GM13977 (cell line): ENCODE measurements at regions not wholly inside any gene's neighbourhood (a gene's known extent, or its start where the extent isn't known, plus 50 kb on each side); places are given as distances from the start of the nearest gene placed in this dataset.
"Not testable (repeated sequence)": the region's sequence is repeated elsewhere in the genome, so short reads cannot be mapped to it uniquely, and the experiment has no call there.

Experiments used
- DNase-seq: peaks from one replicate; pipeline ENCODE4 v3.0.0; 2012; ENCODE audit warnings: low spot score
- in situ Hi-C: fragments of 300-500 bp; cut with MboI; formaldehyde crosslinking; loops from one replicate; pipeline ENCODE4 v1.12.0; 2022; ENCODE audit warnings: low sequenced_read_pairs, low pct_unique_long_range_greater_than_20kb, mixed read lengths, inconsistent platforms; ENCODE audit not compliant: unreplicated experiment
- TF ChIP-seq, protein P1 (sequence below): IDR thresholded peaks from 2 replicates; pipeline ENCODE4 v1.5.1; 2012; ENCODE audit warnings: mild to moderate bottlenecking, control low read depth; ENCODE audit not compliant: insufficient read depth; ENCODE audit errors: extremely low read depth, missing control alignments

DNA sequence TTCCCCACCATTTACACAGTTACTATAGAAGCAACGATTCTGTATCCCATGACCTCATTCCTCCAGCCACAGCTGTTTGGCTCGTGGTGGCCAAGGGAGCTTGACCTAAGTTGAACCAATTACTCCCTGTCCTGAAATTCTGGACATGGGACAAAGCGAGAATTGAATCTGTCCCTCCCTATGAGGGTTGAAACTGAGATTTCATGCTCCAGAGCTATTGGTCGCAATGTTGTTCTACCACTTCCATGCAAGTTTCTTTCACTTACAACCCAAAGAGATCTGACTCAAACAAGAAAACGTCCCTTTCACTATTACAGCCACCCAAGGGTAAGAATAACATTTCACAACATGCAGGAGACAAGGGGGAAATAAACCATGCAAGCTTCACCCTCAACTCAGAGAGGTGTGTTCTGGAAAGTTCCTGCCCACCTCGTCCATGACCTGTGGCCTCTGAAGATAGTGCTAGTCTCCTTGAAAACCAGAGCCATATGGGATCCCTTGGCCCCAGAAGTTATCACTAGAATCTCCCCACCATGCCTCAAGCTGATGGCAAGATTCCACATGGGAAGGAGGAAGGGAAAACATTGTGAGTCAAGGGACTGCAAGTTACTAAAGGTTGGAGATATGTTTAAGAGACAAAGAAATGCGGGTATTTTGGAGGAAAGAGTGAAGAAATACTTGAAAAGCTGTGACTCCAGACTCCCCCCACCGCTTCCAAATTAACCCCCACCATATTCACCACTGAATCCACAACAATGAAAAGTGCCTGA lies 74.5 kb upstream of the SRSF6 start:
- TF ChIP-seq, protein P1, sequence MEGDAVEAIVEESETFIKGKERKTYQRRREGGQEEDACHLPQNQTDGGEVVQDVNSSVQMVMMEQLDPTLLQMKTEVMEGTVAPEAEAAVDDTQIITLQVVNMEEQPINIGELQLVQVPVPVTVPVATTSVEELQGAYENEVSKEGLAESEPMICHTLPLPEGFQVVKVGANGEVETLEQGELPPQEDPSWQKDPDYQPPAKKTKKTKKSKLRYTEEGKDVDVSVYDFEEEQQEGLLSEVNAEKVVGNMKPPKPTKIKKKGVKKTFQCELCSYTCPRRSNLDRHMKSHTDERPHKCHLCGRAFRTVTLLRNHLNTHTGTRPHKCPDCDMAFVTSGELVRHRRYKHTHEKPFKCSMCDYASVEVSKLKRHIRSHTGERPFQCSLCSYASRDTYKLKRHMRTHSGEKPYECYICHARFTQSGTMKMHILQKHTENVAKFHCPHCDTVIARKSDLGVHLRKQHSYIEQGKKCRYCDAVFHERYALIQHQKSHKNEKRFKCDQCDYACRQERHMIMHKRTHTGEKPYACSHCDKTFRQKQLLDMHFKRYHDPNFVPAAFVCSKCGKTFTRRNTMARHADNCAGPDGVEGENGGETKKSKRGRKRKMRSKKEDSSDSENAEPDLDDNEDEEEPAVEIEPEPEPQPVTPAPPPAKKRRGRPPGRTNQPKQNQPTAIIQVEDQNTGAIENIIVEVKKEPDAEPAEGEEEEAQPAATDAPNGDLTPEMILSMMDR, result no peak
- in situ Hi-C loops, result no loop called here
- no peak for DNase-seq

DNA sequence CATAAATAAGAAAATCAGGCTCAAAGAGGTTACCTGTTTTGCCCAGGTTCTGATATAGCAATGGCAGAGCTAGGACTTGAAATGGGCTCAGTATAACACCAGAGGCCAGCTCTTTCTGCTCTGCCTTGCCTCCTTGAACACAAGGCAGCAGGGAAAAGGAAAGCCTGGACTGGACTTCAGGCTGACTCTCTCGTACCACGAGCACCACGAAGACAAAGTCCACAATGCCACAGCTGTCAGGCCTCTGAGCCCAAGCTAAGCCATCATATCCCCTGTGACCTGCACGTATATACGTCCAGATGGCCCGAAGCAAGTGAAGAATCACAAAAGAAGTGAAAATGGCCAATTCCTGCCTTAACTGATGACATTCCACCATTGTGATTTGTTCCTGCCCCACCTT lies 75.6 kb upstream of the SRSF6 start:
- in situ Hi-C loops, DNase-seq: not testable (repeated sequence)

DNA sequence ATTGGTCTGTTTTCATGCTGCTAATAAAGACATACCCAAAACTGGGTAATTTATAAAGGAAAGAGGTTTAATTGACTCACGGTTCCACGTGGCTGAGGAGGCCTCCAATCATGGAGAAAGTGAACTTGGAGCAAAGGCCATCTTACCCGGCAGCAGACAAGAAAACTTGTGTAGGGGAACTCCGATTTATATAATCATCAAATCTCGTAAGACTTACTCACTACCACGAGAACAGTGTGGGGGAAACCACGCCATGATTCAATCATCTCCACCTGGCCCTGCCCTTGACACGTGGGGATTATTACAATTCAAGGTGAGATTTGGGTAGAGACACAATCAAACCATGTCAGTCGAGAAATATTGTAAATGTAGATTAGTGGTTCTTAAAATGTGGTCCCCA lies 76.2 kb upstream of the SRSF6 start:
- in situ Hi-C loops, DNase-seq: not testable (repeated sequence)

DNA sequence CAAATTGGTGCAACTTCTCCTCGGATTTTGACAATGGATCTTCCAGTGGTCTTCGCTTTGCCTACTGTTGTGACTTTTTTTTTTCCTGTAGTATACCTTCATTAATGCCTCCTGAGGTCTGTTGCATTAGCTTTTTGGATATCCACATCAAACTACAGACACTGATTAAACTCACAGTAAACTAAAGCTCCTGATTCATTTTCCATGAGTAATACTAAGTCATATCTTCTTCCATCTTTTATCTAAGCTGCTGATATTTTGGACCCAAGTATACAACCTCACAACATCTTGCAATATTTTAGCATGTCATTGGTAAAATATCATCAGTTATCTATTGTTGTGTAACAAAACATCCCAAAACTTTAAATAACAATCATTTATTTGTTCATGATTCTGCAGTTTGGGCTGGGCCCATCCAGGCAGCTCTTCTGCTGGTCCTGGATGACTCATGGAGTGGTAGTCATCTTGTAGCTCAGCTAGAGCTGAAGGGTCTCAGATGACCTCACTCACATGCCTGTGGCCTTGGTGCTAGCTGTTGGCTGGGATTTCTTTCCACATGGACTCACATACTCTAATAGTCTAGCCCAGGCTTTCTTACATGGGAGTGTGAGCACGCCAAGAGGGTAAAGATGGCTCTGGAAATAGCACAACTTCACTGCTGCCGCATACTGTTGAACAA lies 78.3 kb upstream of the SRSF6 start:
- in situ Hi-C loops, result no loop called here
- TF ChIP-seq, protein P1, result no peak
- no peak for DNase-seq

DNA sequence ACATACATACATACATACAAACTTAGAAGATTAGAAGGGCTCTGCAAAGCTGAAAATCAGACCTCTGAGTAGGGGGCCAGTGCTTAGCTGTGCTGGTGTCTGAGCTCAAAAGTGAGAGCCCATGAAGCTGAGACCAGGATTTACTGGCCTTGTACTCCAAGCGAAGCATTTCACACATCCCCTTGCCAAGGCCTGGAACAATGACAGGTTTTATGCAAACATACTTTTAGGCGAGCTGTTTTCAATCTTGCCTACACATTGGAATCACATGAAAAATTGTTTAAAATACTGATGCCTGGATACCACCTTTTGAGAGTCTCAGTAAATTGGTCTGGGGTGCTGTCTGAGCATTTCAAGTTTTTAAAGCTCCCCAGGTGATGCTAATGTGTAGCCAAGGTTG lies 80.9 kb upstream of the SRSF6 start:
- in situ Hi-C loops, result no loop called here
- DNase-seq, result no peak
- TF ChIP-seq, protein P1, result no peak

DNA sequence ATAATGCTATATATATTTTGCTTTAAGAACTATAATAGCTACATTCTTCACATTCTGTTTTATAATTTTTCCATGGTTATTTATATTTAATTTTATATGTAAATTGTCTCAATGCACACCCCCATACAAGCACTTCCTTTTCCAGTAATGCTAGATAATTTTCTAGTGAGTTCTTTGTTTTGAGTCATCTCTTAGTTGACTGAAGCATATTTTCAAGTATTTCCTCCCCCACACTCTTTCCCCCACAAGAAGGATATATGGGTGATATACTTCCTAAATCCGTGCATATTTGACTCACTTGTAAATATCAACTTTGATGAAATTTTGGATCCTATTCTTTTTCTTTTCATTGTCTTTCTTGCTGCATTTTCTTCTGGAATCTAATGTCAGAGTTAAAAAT lies 82.1 kb upstream of the SRSF6 start:
- TF ChIP-seq, protein P1, result no peak
- no peak for DNase-seq
- in situ Hi-C loops, result no loop called here

DNA sequence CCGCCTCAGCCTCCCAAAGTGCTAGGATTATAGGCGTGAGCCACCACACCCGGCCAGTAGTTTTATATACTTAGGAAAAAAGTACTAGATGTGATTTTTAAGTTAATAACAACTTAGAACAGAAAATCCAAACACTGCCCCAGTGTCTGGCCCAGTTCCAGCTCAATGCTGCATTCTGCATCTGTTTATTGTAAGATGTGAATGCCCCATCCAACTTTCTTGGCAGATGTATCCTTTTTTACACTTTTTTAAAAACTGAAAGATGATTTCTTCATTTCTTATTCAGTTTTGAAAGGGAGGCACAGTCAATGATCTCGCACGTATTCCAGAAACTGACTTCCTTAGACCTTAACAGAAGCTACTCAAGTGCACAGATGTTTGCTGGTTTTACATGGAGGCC lies 85.6 kb upstream of the SRSF6 start:
- in situ Hi-C loops, result no loop called here
- DNase-seq, result no peak
- TF ChIP-seq, protein P1, result no peak
